Astrocyte (in vitro differentiated cells and primary cell): ENCODE measurements at regions not wholly inside any gene's neighbourhood (a gene's known extent, or its start where the extent isn't known, plus 50 kb on each side); places are given as distances from the start of the nearest gene placed in this dataset.

Experiments
- EZH2 ChIP-seq: IDR thresholded peaks from 2 replicates; pipeline ENCODE4 v1.6.1; 2012; ENCODE audit warnings: mild to moderate bottlenecking, low read length, inconsistent platforms; ENCODE audit not compliant: insufficient read depth
- TF ChIP-seq, protein P1 (sequence below): IDR thresholded peaks from 2 replicates; pipeline ENCODE4 v1.5.1; 2011; ENCODE audit warnings: low read depth, mild to moderate bottlenecking, inconsistent platforms, low read length, moderate library complexity; ENCODE audit not compliant: insufficient read depth

DNA sequence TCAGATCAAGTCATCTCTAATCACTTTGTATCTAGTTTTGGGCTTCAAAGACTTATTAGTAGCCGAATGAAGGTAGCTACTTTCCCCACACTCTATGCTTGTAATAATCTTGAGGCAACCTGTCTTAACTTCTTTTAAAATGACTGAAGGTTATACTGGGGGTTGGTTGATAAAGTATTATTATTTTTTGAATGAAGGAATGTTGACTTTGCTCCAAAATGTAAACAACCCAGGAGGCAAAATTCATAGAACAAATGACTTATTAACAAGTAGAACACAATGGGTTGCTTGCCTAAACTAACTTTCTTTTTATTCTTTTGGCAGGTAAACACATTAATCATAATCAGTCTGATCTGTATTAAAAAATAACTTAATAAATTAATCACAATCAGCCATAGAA is 440.0 kb downstream of the USP25 start:
- TF ChIP-seq, protein P1, sequence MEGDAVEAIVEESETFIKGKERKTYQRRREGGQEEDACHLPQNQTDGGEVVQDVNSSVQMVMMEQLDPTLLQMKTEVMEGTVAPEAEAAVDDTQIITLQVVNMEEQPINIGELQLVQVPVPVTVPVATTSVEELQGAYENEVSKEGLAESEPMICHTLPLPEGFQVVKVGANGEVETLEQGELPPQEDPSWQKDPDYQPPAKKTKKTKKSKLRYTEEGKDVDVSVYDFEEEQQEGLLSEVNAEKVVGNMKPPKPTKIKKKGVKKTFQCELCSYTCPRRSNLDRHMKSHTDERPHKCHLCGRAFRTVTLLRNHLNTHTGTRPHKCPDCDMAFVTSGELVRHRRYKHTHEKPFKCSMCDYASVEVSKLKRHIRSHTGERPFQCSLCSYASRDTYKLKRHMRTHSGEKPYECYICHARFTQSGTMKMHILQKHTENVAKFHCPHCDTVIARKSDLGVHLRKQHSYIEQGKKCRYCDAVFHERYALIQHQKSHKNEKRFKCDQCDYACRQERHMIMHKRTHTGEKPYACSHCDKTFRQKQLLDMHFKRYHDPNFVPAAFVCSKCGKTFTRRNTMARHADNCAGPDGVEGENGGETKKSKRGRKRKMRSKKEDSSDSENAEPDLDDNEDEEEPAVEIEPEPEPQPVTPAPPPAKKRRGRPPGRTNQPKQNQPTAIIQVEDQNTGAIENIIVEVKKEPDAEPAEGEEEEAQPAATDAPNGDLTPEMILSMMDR, result no peak
- TF ChIP-seq EZH2, result no peak
